Keratinocyte (primary cell): ENCODE measurements at regions not wholly inside any gene's neighbourhood (a gene's known extent, or its start where the extent isn't known, plus 50 kb on each side); places are given as distances from the start of the nearest gene placed in this dataset.

Experiments
- CTCF ChIP-seq, 3 experiments: IDR thresholded peaks in 1 of 3; conservative IDR thresholded peaks in 1 of 3; optimal IDR thresholded peaks in 1 of 3; 2 replicates in 2 of 3; 3 replicates in 1 of 3; pipeline versions ENCODE3 to v1.5.1; 2011; ENCODE audit warnings: low read length in 3 of 3, mild to moderate bottlenecking in 3 of 3, moderate library complexity in 2 of 3, control low read depth in 1 of 3, inconsistent platforms in 1 of 3; ENCODE audit not compliant: insufficient read depth in 2 of 3; ENCODE audit errors: extremely low read depth in 1 of 3
- EZH2 ChIP-seq: IDR thresholded peaks from one replicate; pipeline ENCODE4 v1.6.1; 2012; ENCODE audit warnings: inconsistent platforms, mild to moderate bottlenecking, low read length, moderate library complexity

- TF ChIP-seq CTCF (optimal IDR thresholded peaks at IDR 0.05 in 1 of 3, IDR thresholded peaks at IDR 0.05 in 1 of 3, conservative IDR thresholded peaks at IDR 0.05 in 1 of 3; ENCODE audit: extremely low read depth in 1 of 3, insufficient read depth in 2 of 3, low read length in 3 of 3) (no peak), EZH2 (no peak)
Observed at GRCh38 chr20:63103402-63104311, 96.9 kb upstream of the BHLHE23 start.
